SK-N-SH (cell line): ENCODE measurements at regions not wholly inside any gene's neighbourhood (a gene's known extent, or its start where the extent isn't known, plus 50 kb on each side); places are given as distances from the start of the nearest gene placed in this dataset.

ENCODE experiments used
- CTCF ChIA-PET: fragments of 300-600, 350-600 bp; formaldehyde crosslinking; extraction: SDS; loops from one replicate; lab custom pipeline; 2021; lab: Yijun Ruan, JAX
- POLR2A ChIA-PET: fragments of 350-600 bp; sonication (Branson Sonifier 250); formaldehyde crosslinking; extraction: SDS; loops from one replicate; lab custom pipeline; 2020; ENCODE audit warnings: antibody characterized with exemption, inconsistent platforms; lab: Yijun Ruan, JAX
- DNase-seq: peaks from one replicate; pipeline ENCODE4 v3.0.0; 2012
- H2AFZ ChIP-seq: fragments of 200-600 bp; sonication (generic); 2 replicates; pipeline ENCODE4 v1.8.1; 2016; ENCODE audit warnings: antibody characterized with exemption, mild to moderate bottlenecking, low read depth
- H3F3A ChIP-seq: fragments of 200-600 bp; sonication (generic); replicated peaks from 2 replicates; pipeline ENCODE3; 2016; ENCODE audit warnings: antibody characterized with exemption, mild to moderate bottlenecking; ENCODE audit not compliant: insufficient read depth
- H3K27ac ChIP-seq, 2 experiments: fragments of 200-500 bp in 1 of 2; fragments of 200-600 bp in 1 of 2; sonication (Bioruptor generic) in 1 of 2; sonication (generic), shearing (Covaris generic) in 1 of 2; 2 replicates each; pipeline versions ENCODE4 v1.5.1 to v1.6.1; 2014 to 2016; ENCODE audit warnings: low read depth in 2 of 2, inconsistent platforms in 1 of 2, low read length in 1 of 2, mild to moderate bottlenecking in 1 of 2, mixed read lengths in 1 of 2
- H3K27me3 ChIP-seq: fragments of 200-600 bp; sonication (generic), shearing (Covaris generic); 2 replicates; pipeline ENCODE4 v1.6.1; 2016; ENCODE audit warnings: mixed run types; ENCODE audit not compliant: insufficient read depth
- H3K36me3 ChIP-seq, 2 experiments: fragments of 200-500 bp in 1 of 2; fragments of 200-600 bp in 1 of 2; sonication (Bioruptor generic) in 1 of 2; sonication (generic) in 1 of 2; replicated peaks in 1 of 2; 2 replicates each; pipeline versions ENCODE3 to v1.5.1; 2014 to 2016; ENCODE audit warnings: low read length in 1 of 2, mild to moderate bottlenecking in 1 of 2; ENCODE audit not compliant: insufficient read depth in 2 of 2, control insufficient read depth in 1 of 2
- H3K4me1 ChIP-seq, 2 experiments: fragments of 200-500 bp in 1 of 2; fragments of 200-600 bp in 1 of 2; sonication (Bioruptor generic) in 1 of 2; sonication (generic), shearing (Covaris generic) in 1 of 2; 2 replicates each; pipeline versions ENCODE4 v1.5.1 to v1.6.1; 2014 to 2016; ENCODE audit warnings: low read depth in 1 of 2, low read length in 1 of 2, mixed run types in 1 of 2; ENCODE audit not compliant: insufficient read depth in 2 of 2, control insufficient read depth in 1 of 2
- H3K4me2 ChIP-seq: fragments of 200-600 bp; sonication (generic), shearing (Covaris generic); 2 replicates; pipeline ENCODE4 v1.6.1; 2017; ENCODE audit warnings: mixed run types
- H3K4me3 ChIP-seq, 2 experiments: fragments of 200-500 bp in 1 of 2; fragments of 200-600 bp in 1 of 2; sonication (Bioruptor generic) in 1 of 2; sonication (generic), shearing (Covaris generic) in 1 of 2; 2 replicates each; pipeline versions ENCODE4 v1.5.1 to v1.8.1; 2014 to 2016; ENCODE audit warnings: low read depth in 2 of 2, inconsistent platforms in 1 of 2, low read length in 1 of 2, mild to moderate bottlenecking in 1 of 2, mixed read lengths in 1 of 2, moderate library complexity in 1 of 2
- H3K79me2 ChIP-seq: fragments of 200-600 bp; sonication (generic); 2 replicates; pipeline ENCODE4 v1.8.1; 2017; ENCODE audit warnings: mild to moderate bottlenecking; ENCODE audit not compliant: insufficient read depth
- H3K9ac ChIP-seq: fragments of 200-600 bp; sonication (generic); 2 replicates; pipeline ENCODE4 v1.6.1; 2017; ENCODE audit warnings: mixed run types
- H3K9me2 ChIP-seq: fragments of 200-600 bp; sonication (generic); 2 replicates; pipeline ENCODE4 v1.6.1; 2017; ENCODE audit warnings: mixed run types
- H3K9me3 ChIP-seq: fragments of 200-600 bp; sonication (generic); 2 replicates; pipeline ENCODE4 v1.6.1; 2017; ENCODE audit warnings: mixed run types, mild to moderate bottlenecking, moderate library complexity
- H4K20me1 ChIP-seq: fragments of 200-600 bp; sonication (generic); 2 replicates; pipeline ENCODE4 v1.6.1; 2017; ENCODE audit warnings: mild to moderate bottlenecking, mixed run types; ENCODE audit not compliant: insufficient read depth
- CHD2 ChIP-seq: fragments of 150-350 bp; IDR thresholded peaks from 2 replicates; pipeline ENCODE4 v1.6.1; 2018; ENCODE audit warnings: low read length; ENCODE audit not compliant: partially characterized antibody
- ELF1 ChIP-seq: IDR thresholded peaks from 2 replicates; pipeline ENCODE4 v1.4.0; 2012
- FOSL2 ChIP-seq: IDR thresholded peaks from 2 replicates; pipeline ENCODE4 v1.4.0; 2012; ENCODE audit warnings: low read depth, mild to moderate bottlenecking, moderate library complexity, borderline replicate concordance
- FOXJ3 ChIP-seq: sonication (generic); formaldehyde crosslinking; IDR thresholded peaks from 2 replicates; pipeline ENCODE4 v1.5.1; 2020; ENCODE audit warnings: mild to moderate bottlenecking, missing genetic modification reagents
- GABPA ChIP-seq: IDR thresholded peaks from 2 replicates; pipeline ENCODE4 v1.4.0; 2012; ENCODE audit warnings: low read depth, mild to moderate bottlenecking
- JUND ChIP-seq: IDR thresholded peaks from 2 replicates; pipeline ENCODE4 v1.4.0; 2012
- RAD21 ChIP-seq: IDR thresholded peaks from 2 replicates; pipeline ENCODE4 v1.6.1; 2012; ENCODE audit warnings: mild to moderate bottlenecking, low read length
- RCOR1 ChIP-seq: fragments of 150-350 bp; IDR thresholded peaks from 2 replicates; pipeline ENCODE4 v1.6.1; 2017; ENCODE audit warnings: antibody characterized with exemption, low read length
- SIN3A ChIP-seq: IDR thresholded peaks from 2 replicates; pipeline ENCODE4 v1.6.1; 2012; ENCODE audit warnings: low read depth, mild to moderate bottlenecking, low read length, moderate library complexity, borderline replicate concordance
- SMC3 ChIP-seq: IDR thresholded peaks from 2 replicates; pipeline ENCODE4 v1.6.1; 2012; ENCODE audit warnings: low read depth, low read length, improper control_type of control experiment
- TAF1 ChIP-seq: IDR thresholded peaks from 2 replicates; pipeline ENCODE4 v1.6.1; 2012; ENCODE audit warnings: low read depth, mild to moderate bottlenecking, low read length, moderate library complexity, borderline replicate concordance
- TCF12 ChIP-seq: IDR thresholded peaks from 2 replicates; pipeline ENCODE4 v1.4.0; 2012
- TEAD4 ChIP-seq: IDR thresholded peaks from 2 replicates; pipeline ENCODE4 v1.4.0; 2012; ENCODE audit warnings: mild to moderate bottlenecking, borderline replicate concordance; ENCODE audit not compliant: insufficient read depth
- YY1 ChIP-seq: IDR thresholded peaks from 2 replicates; pipeline ENCODE4 v1.4.0; 2012; ENCODE audit warnings: low read depth, mild to moderate bottlenecking
- WGBS: methylation state at CpG from one replicate; pipeline ENCODE4 v1.1.6; 2017; ENCODE audit warnings: low lambda C conversion rate; 5-methylcytosine and 5-hydroxymethylcytosine counted together
- TF ChIP-seq, protein P1 (sequence below): fragments of 200-600 bp; sonication (generic); IDR thresholded peaks from 2 replicates; pipeline ENCODE4 v1.6.1; 2017; ENCODE audit warnings: antibody characterized with exemption, mild to moderate bottlenecking, moderate library complexity
- TF ChIP-seq, protein P2 (sequence below): IDR thresholded peaks from 2 replicates; pipeline ENCODE4; 2012
- TF ChIP-seq, protein P3 (sequence below): fragments of 150-350 bp; IDR thresholded peaks from 2 replicates; pipeline ENCODE4 v1.6.1; 2017; ENCODE audit warnings: antibody characterized with exemption, low read length, low read depth, borderline replicate concordance
- TF ChIP-seq, protein P4 (sequence below): IDR thresholded peaks from 2 replicates; pipeline ENCODE4 v1.4.0; 2012; ENCODE audit warnings: low read depth, borderline replicate concordance
- TF ChIP-seq, protein P5 (sequence below): IDR thresholded peaks from 2 replicates; pipeline ENCODE4 v1.4.0; 2012; ENCODE audit warnings: low read depth, borderline replicate concordance
- TF ChIP-seq, protein P6 (sequence below): IDR thresholded peaks from 2 replicates; pipeline ENCODE4 v1.4.0; 2012; ENCODE audit warnings: low read depth

DNA sequence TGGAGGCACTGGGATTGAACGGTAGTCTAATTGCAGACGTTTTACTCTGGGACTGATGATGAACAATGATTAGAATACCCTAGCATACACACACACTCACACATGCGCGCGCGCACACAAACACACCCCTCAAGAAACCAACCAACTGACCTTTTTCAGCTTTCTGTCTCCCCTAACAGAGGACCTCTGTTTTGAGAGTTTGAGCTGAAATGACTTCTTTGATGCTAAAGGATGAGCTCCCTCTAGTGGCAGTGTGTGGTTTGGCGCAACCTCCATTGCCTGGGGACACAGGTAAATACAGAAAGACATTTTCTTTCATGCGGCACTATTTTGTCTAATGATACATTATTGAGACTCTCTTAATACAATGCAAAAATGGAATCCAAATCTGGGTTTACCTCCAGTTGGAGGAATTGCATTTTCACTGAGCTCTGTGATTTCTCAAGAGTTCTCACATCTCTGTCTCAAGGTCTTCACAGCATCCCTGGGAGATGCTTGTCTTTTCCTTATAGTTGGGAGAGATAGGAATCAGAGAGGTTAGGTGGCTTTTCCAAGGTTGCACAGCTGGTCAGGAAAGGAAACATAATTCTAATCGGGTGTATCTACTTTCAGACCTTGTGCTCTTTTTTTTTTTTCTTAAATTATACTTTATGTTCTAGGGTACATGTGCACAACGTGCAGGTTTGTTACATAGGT is 187.5 kb downstream of the TMEM38B start:
- Histone ChIP-seq H3K27ac (no peak overlapping the region), H4K20me1 (no peaks in the 10 kb centered on the region), H3K4me3 (peak overlapping the region in 1 of 2 experiments; percentile 45; a peak in 1 of 4 replicates), H3K27me3 (no peaks in the 10 kb centered on the region), H3K4me2 (no peak overlapping the region), H2AFZ (no peak overlapping the region), H3F3A (no peaks in the 10 kb centered on the region), H3K9me3 (no peaks in the 10 kb centered on the region), H3K9me2 (no peaks in the 10 kb centered on the region), H3K4me1 (peaks cover 0 to 5% of the 10 kb centered on the region in 2 experiments; a peak in 1 of 4 replicates), H3K36me3 (no peaks in the 10 kb centered on the region), H3K79me2 (no peaks in the 10 kb centered on the region), H3K9ac (no peak overlapping the region)
- POLR2A ChIA-PET = no interaction called here
- WGBS = 42% methylated on average over 10 of the region's 10 CpGs
- TF ChIP-seq CHD2 (no peak), GABPA (no peak), SMC3 (peak; percentile 71), TEAD4 (no peak), FOSL2 (no peak), RAD21 (peak; percentile 87), ELF1 (no peak), FOXJ3 (CRISPR knock-in tag) (no peak), TCF12 (no peak), JUND (no peak)
- TF ChIP-seq, protein P1, sequence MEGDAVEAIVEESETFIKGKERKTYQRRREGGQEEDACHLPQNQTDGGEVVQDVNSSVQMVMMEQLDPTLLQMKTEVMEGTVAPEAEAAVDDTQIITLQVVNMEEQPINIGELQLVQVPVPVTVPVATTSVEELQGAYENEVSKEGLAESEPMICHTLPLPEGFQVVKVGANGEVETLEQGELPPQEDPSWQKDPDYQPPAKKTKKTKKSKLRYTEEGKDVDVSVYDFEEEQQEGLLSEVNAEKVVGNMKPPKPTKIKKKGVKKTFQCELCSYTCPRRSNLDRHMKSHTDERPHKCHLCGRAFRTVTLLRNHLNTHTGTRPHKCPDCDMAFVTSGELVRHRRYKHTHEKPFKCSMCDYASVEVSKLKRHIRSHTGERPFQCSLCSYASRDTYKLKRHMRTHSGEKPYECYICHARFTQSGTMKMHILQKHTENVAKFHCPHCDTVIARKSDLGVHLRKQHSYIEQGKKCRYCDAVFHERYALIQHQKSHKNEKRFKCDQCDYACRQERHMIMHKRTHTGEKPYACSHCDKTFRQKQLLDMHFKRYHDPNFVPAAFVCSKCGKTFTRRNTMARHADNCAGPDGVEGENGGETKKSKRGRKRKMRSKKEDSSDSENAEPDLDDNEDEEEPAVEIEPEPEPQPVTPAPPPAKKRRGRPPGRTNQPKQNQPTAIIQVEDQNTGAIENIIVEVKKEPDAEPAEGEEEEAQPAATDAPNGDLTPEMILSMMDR = peak; percentile 90
- TF ChIP-seq, protein P2, sequence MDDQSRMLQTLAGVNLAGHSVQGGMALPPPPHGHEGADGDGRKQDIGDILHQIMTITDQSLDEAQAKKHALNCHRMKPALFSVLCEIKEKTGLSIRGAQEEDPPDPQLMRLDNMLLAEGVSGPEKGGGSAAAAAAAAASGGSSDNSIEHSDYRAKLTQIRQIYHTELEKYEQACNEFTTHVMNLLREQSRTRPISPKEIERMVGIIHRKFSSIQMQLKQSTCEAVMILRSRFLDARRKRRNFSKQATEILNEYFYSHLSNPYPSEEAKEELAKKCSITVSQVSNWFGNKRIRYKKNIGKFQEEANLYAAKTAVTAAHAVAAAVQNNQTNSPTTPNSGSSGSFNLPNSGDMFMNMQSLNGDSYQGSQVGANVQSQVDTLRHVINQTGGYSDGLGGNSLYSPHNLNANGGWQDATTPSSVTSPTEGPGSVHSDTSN = no peak
- TF ChIP-seq, protein P3, sequence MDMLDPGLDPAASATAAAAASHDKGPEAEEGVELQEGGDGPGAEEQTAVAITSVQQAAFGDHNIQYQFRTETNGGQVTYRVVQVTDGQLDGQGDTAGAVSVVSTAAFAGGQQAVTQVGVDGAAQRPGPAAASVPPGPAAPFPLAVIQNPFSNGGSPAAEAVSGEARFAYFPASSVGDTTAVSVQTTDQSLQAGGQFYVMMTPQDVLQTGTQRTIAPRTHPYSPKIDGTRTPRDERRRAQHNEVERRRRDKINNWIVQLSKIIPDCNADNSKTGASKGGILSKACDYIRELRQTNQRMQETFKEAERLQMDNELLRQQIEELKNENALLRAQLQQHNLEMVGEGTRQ = no peak
- peak; percentile 44 for DNase-seq
- CTCF ChIA-PET = interaction anchor here (0.8 to 6.0 kb wide), 34 partner anchors 9 to 1290 kb away, joined by 3 to 144 read pairs (median 4); partner anchors contain the start of gene ZNF462

DNA sequence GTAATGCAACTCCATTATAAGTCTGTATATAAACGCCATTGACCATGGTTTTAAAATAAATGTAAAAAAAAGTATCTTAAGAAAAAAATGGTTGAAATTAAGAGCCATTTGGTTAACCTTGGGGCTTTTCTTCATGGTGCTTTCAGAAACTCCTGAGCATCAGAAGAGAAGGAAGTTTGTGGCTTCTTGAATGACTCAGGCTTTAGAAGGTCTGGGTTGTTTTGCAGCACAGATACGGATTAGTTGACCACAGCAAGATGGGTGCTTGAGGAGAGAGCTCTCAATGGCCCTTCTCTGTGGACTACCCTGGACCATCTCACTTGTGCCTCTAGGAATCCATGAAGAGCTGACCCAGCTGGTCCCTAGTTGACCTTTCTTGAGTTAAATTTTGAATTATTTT is 189.5 kb downstream of the TMEM38B start:
- no peaks in the 10 kb centered on the region for H3K36me3 ChIP-seq
- no peaks in the 10 kb centered on the region for H3K27me3 ChIP-seq
- no peak overlapping the region for H3K4me3 ChIP-seq
- no peaks in the 10 kb centered on the region for H3F3A ChIP-seq
- H3K9ac ChIP-seq = no peak overlapping the region
- WGBS = 29% methylated on average over 2 of the region's 2 CpGs
- H3K4me1 ChIP-seq = no peaks in the 10 kb centered on the region; a peak in 1 of 4 replicates
- H3K9me2 ChIP-seq = no peaks in the 10 kb centered on the region
- DNase-seq = no peak
- CTCF ChIA-PET = interaction anchor here (0.6 to 5.7 kb wide), 3 partner anchors 42 to 925 kb away, joined by 3 to 56 read pairs (median 3); no protein-coding TSS in a partner anchor
- H3K27ac ChIP-seq = no peak overlapping the region
- no peaks in the 10 kb centered on the region for H4K20me1 ChIP-seq
- no peaks in the 10 kb centered on the region for H3K9me3 ChIP-seq
- H2AFZ ChIP-seq = no peak overlapping the region
- POLR2A ChIA-PET = no interaction called here
- no peak overlapping the region for H3K4me2 ChIP-seq
- no peaks in the 10 kb centered on the region for H3K79me2 ChIP-seq
- TF ChIP-seq RAD21 = no peak
- no peak for TF ChIP-seq YY1
- TF ChIP-seq SIN3A = no peak
- TF ChIP-seq JUND = no peak
- TF ChIP-seq, protein P4, sequence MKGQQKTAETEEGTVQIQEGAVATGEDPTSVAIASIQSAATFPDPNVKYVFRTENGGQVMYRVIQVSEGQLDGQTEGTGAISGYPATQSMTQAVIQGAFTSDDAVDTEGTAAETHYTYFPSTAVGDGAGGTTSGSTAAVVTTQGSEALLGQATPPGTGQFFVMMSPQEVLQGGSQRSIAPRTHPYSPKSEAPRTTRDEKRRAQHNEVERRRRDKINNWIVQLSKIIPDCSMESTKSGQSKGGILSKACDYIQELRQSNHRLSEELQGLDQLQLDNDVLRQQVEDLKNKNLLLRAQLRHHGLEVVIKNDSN = no peak
- TF ChIP-seq, protein P5, sequence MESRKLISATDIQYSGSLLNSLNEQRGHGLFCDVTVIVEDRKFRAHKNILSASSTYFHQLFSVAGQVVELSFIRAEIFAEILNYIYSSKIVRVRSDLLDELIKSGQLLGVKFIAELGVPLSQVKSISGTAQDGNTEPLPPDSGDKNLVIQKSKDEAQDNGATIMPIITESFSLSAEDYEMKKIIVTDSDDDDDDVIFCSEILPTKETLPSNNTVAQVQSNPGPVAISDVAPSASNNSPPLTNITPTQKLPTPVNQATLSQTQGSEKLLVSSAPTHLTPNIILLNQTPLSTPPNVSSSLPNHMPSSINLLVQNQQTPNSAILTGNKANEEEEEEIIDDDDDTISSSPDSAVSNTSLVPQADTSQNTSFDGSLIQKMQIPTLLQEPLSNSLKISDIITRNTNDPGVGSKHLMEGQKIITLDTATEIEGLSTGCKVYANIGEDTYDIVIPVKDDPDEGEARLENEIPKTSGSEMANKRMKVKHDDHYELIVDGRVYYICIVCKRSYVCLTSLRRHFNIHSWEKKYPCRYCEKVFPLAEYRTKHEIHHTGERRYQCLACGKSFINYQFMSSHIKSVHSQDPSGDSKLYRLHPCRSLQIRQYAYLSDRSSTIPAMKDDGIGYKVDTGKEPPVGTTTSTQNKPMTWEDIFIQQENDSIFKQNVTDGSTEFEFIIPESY = no peak
- no peak for TF ChIP-seq TAF1
- TF ChIP-seq, protein P6, sequence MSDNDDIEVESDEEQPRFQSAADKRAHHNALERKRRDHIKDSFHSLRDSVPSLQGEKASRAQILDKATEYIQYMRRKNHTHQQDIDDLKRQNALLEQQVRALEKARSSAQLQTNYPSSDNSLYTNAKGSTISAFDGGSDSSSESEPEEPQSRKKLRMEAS = no peak
- no peak for TF ChIP-seq RCOR1
- TF ChIP-seq, protein P2 = no peak
